ENCODE measurements at regions not wholly inside any gene's neighbourhood (a gene's known extent, or its start where the extent isn't known, plus 50 kb on each side); places are given as distances from the start of the nearest gene placed in this dataset.

DNA sequence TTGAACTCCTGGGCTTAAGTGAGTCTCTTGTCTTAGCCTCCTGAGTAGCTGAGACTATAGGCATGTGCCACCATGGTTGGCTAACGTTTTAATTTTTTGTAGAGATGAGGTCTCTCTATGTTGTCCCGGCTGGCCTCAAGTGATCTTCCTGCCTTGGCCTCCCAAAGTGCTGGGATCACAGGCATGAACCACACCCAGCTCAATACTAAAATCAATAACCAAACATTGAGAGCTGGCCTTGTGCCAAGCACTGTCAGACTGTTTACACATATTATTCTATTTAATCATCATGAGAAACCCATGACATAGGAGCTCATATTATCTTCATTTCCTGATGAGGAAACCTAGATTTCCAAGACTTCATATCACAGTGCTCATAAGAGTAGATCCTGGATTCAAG is 251.2 kb downstream of the BAMBI start:
- no peak for DNase-seq (ENCODE audit: low read depth)

- DNase-seq (ENCODE audit: low read depth): no peak
Observed at GRCh38 chr10:28929942-28930341, 252.6 kb downstream of the BAMBI start.

DNA sequence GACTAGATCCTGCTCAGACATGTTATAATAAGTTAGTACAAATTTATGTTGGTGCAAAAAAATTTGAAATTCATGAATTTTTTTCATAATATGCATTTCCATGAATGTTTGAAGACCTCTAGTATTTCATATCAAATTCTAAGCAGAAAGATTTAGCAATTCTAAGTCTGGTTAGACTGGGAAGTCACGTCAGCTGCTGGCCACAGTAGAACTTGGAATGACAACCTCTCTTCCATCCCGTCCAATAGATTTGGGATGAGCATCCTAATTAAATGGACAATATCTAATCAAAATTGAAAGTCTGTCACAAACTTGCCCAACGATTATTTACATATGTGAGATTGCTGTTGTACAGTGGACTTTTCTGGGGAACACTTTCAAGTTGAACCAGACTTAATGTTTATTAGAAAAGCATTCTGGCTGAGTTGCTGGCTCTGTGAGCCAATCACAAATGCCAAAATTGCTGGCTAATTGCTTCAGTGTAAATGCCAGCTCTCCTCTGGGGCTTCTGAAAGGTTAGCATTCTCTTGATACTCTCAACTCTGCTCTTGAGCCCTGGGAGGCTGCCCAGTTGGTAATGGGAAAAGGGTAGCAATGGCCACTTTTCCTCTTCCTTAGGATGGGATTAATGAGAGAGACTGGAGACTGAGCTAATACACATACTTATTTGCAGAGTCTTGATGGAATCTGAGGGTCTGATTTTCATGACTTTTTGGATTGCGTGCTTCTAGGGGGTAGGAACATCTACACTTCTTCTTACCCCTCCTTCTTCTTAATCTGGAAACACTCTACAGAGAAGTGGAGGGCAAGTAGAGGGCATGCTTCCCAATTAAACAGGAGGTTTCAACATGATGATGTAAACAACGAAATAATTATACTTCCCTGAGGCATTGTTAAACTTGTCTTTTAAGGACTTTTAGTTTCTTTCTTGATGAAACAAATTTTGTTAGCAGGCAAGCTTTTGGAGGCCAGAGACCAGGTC is 253.5 kb downstream of the BAMBI start:
- no peak for DNase-seq (ENCODE audit: low read depth)

DNA sequence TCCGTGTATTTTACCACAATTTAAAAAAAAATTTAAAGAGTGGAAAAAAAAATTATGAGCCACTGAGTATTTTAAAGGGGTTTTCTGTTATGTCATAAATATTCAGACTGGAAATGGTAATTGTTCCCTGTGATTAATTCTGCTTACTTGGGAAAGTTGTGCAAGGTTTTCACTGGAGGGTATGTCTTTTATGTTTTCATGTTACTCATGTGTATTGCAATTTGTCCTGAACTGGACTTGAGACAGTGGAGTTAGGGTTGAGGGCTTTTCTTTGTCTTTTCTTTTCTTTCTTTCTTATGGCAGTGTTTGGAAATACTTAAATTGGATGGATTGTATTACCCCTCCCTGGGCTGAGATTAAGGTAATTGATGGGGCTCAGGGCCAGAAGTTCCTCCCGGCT is 257.7 kb downstream of the BAMBI start:
- DNase-seq (ENCODE audit: low read depth): no peak

GRCh38 chr10:28937959-28938358 is 260.6 kb downstream of the BAMBI start:
- no peak for DNase-seq (ENCODE audit: low read depth)

DNA sequence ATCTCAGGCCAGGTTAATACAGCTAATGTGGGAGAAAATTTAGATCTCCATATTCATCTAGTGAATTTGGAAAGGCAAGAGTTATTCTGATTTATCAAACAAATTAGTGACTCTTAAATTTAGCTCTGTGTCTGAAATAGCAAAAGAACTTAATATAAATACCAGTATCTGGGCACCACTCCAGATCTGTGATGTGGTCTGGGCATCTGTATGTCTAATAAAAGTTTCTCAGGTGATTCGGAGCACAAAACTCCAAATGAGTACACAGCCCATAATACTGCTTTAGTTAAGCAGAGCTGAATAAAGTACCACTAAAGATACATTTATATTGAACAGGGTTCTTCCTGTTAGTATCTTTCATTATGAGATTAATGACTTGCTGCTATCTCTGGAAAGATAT is 261.4 kb downstream of the BAMBI start:
- no peak for DNase-seq (ENCODE audit: low read depth)

DNA sequence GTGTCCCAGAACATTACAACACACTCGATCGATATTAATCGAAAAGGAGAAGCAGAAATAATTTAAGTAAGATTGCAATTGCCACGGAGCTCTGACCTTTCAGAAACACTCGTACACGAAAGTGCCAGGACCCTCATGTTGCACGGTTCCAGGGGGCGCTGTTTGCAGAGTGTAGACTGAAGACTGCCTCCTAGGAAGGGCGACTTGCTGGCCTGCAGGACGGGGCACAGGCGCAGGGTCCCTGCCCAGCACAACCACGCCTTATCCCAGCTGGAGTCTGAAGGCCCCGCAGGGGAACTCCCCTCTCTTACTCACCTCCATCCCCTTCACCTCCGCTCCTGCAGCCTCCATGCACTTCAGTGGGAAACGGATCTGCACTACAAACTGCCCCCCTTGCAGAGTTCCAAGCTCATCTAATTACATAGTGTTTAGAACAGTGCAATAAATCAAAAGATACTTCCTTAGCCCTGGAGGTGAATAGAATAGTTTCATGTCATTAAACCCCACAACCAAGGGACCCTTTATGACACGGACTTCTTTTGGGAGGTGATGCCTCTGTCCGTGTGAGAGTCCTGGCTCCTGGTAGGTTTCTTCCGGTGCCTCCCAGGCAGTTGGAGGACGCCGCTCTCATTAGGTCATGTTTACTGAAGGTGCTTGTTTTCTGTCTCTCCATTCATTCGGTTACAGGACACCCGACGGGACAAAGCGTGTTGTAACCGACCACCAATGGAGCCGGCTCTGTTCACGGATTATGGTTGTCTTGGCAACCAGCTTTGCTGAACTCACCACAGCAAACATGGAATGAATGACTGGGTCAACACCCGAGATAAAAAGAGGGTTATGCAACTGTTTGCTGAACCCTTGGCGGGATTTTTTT is 262.2 kb downstream of the BAMBI start:
- DNase-seq (ENCODE audit: low read depth): no peak

DNA sequence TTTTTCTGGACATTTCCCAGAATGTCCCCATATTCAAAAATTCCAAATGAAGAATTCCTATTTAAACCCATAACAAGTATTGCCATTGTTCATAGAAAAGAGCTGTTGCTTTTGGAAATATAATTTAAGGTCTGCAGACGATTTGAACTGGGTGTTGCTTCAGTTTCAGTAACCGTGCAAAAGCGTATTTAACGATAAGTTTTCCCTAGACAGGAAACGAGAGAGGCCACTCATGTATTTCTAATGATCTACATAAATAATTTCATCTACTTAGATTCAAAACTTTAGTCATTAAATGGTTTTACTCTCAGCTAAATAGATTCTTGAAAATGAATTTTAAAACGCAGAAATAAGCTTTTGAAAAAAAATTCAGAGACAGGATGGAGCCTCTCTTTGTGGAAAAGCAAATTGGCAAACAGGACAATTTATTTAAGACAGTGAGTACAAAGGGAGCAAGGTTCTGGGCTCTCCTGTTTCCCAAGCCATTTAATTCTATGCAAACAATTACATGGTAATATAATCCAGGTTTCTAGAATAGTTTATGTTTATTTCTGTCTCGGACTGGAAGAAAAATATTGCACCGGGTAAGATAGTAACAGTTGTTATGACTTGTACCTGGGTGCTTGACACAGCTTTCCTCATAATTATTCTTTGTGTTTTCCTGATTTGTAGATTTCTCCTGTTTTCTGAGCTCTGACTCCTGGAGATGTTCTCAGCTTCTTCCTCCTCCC is 263.0 kb downstream of the BAMBI start:
- DNase-seq (ENCODE audit: low read depth): no peak

- DNase-seq (ENCODE audit: low read depth): no peak
Observed at GRCh38 chr10:28942012-28942411, 264.7 kb downstream of the BAMBI start.

DNA sequence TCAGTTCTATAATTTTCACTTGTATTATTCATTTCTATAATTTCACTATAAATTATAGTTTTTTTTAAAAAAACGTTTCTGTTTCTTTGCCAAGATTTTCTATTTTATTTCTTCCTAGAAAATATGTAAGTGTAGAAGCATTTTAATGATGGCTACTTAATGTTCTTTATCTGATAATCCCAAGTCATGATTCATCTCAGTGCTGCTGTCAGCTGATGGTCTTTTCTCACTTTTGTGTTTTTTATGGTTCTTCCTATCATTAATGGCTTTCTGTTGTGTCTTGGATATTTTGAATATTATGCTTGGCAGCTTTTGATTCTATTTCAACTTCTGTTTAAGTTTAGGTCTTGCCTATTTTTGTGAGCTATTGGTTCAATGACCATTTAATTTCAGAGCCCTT is 268.6 kb downstream of the BAMBI start:
- no peak for DNase-seq (ENCODE audit: low read depth)

- DNase-seq (ENCODE audit: low read depth): no peak
Observed at GRCh38 chr10:28946479-28946878, 269.2 kb downstream of the BAMBI start.

DNA sequence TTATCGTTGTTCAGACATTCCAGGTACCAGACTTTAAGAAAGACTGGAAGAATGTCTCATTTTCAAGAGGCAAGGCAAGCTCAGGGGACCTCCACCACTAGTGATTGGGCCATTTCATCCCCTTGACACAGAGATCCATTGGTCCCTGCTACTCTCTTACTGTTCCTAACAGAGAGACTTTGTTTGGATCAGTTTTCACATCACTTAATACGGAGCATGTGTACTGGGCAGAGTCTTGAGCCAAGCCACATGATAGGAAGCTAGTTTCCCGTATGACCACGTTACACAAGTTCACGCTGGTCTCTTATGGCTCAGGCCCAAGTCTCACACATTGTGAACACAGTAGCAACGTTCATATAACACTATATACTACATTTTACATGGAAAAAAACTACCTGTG is 269.9 kb downstream of the BAMBI start:
- DNase-seq (ENCODE audit: low read depth): no peak

GRCh38 chr10:28948046-28948445 is 270.7 kb downstream of the BAMBI start:
- DNase-seq (ENCODE audit: low read depth): no peak

DNA sequence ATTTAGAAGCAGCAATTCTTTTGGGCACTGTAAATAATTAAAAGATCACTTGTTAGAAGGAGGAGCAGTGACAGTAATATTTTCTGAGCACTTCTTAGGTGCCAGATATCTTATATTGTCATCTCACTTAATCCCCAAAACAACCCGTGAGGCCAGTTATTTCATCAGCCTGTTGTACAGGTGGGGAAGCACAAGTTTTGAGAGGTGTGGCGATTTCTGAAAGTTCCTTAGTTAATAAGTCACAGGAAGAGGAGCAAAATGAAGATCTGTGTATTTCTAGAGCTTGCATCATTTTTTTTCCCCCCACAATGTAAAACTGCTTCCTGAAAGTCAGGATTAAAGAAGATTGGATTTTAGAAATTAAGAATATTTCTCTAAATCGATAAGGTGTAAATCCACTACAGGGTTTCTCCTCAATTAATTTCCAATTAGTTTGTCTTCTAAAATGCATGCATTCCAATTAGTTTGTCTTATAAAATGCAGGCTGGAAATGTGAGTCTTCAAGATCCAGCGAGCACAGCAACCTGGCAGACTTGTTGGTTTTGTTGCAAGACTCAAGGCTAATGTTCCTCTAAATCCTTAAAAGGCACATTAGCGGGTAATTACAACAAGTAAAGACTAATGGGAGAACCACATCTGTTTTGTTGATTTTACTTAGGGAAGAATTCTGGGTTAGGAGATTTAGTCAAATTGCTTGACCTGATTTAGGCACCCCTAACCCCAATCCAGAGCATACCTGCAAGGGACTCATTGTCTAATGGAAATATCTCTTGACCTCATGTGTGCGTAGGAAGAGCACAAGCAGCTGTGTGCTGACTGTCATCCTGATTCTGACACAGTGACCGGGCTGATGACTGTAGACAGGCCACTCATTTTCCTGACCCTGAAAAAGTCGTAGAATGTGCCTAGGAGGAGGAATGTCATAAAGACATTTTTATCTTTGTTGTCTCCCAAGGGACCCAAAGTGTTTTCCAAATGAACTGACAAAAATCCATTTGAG is 272.0 kb downstream of the BAMBI start:
- no peak for DNase-seq (ENCODE audit: low read depth)

GRCh38 chr10:28951484-28951883 is 274.2 kb downstream of the BAMBI start:
- no peak for DNase-seq (ENCODE audit: low read depth)

DNA sequence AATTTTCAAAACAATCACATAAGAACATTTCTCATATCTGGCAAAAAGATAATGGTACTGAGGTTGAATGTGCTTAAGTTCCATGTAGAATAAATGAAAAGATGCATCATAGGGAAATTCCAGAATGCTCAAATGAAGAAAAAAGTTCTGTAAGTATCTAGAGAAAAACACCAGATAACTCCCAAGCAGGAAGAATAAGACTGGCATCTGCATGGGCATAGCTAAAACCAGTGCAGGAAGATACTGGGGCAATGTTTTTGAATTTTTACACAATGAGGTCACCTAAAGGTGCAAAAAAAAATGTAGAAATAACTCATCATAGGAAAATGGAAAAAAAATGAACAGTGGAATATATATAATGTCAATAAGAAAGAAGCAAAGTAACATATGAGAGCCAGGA is 275.2 kb downstream of the BAMBI start:
- DNase-seq (ENCODE audit: low read depth): no peak

- DNase-seq (ENCODE audit: low read depth): no peak
Observed at GRCh38 chr10:28954211-28954610, 276.9 kb downstream of the BAMBI start.

DNA sequence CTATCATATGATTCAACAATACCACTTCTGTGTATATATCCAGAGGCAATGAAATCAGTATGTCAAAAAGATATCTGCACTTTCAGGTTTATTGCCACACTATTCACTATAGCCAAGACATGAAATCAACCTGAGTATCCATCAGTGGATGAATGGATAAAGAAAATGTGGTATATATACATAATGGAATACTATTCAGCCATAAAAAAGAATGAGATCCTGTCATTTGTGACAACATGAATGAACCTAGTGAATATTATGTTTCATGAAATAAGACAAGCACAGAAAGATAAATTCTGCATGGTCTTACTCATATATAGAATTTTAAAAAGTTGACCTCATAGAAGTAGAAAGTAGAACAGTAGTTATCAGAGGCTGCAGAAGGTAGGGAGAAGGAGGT is 281.1 kb downstream of the BAMBI start:
- no peak for DNase-seq (ENCODE audit: low read depth)

GRCh38 chr10:28959850-28960501 is 282.7 kb downstream of the BAMBI start:
- no peak for DNase-seq (ENCODE audit: low read depth)

- DNase-seq (ENCODE audit: low read depth): no peak
Observed at GRCh38 chr10:28962768-28963167, 285.4 kb downstream of the BAMBI start.

Measured in stimulated activated CD8-positive, alpha-beta memory T cell treated with anti-CD3 and anti-CD28 coated beads, Interleukin-4, amount 100 ng/mL, for 24 hours (primary cell).